Transverse colon (tissue), 4 donors: ENCODE measurements at regions not wholly inside any gene's neighbourhood (a gene's known extent, or its start where the extent isn't known, plus 50 kb on each side); places are given as distances from the start of the nearest gene placed in this dataset.

Experiments
- DNase-seq: peaks from one replicate; pipeline ENCODE4 v3.0.0-alpha.2; 2019
- H3K27ac ChIP-seq, 4 donors: fragments of 200-600 bp; sonication (generic); 2 replicates each; pipeline ENCODE4 v1.5.1; 2016 to 2018; ENCODE audit warnings: inconsistent platforms in 4 of 4
- H3K27me3 ChIP-seq: fragments of 200-600 bp; sonication (generic); 2 replicates; pipeline ENCODE4 v1.5.1; 2017; ENCODE audit warnings: inconsistent platforms
- H3K36me3 ChIP-seq, 4 donors: fragments of 200-600 bp; sonication (generic); 2 replicates each; pipeline ENCODE4 v1.5.1; 2017 to 2019; ENCODE audit warnings: inconsistent platforms in 4 of 4
- H3K4me1 ChIP-seq, 4 donors: fragments of 200-600 bp; sonication (generic); 2 replicates each; pipeline ENCODE4 v1.5.1; 2017 to 2020; ENCODE audit warnings: inconsistent platforms in 4 of 4
- H3K4me3 ChIP-seq, 4 donors: fragments of 200-600 bp; sonication (generic); 1 replicate in 1 of 4; 2 replicates in 3 of 4; pipeline versions ENCODE4 v1.5.1 to v1.6.1; 2017 to 2019; ENCODE audit warnings: inconsistent platforms in 4 of 4
- H3K9me3 ChIP-seq, 2 donors: fragments of 200-600 bp; sonication (generic); 2 replicates each; pipeline ENCODE4 v1.5.1; 2017 to 2019; ENCODE audit warnings: inconsistent platforms in 2 of 2
- EP300 ChIP-seq: sonication (generic); formaldehyde crosslinking; IDR thresholded peaks from one replicate; pipeline ENCODE4 v1.6.1; 2017; ENCODE audit warnings: antibody characterized with exemption, low read depth
- POLR2A ChIP-seq: fragments of 450-650 bp; IDR thresholded peaks from one replicate; pipeline ENCODE4 v1.6.1; 2016; ENCODE audit warnings: antibody characterized with exemption, mild to moderate bottlenecking, moderate library complexity
- POLR2AphosphoS5 ChIP-seq, 3 donors: sonication (generic); formaldehyde crosslinking; IDR thresholded peaks; one replicate each; pipeline ENCODE4 v1.6.1; 2016; ENCODE audit warnings: antibody characterized with exemption in 3 of 3
- WGBS, 2 donors: methylation state at CpG; one replicate each; pipeline ENCODE4 v1.1.5; 2018; ENCODE audit warnings: low coverage in 1 of 2; 5-methylcytosine and 5-hydroxymethylcytosine counted together
- in situ Hi-C, 4 donors: fragments of 200-750 bp; cut with MboI; loops; one replicate each; pipeline versions ENCODE4 v1.15.0 to v1.15.1; 2017; ENCODE audit warnings: low sequenced_read_pairs in 3 of 4, low pct_ligation_motif_present in 1 of 4, low pct_unique_long_range_greater_than_20kb in 1 of 4
- intact Hi-C: fragments of 100-400 bp; cut with DNase I; formaldehyde crosslinking; loops from one replicate; pipeline ENCODE4 v1.15.1; 2023; ENCODE audit warnings: low total_unique reads
- TF ChIP-seq, protein P1 (sequence below), 5 experiments: fragments of 200-600 bp in 3 of 5; fragments of 450-650 bp in 2 of 5; sonication (generic) in 3 of 5; IDR thresholded peaks; 1 replicate in 2 of 5; 2 replicates in 3 of 5; pipeline ENCODE4 v1.5.1; 2016 to 2017; ENCODE audit warnings: antibody characterized with exemption in 5 of 5, inconsistent platforms in 3 of 5, mild to moderate bottlenecking in 2 of 5, moderate library complexity in 1 of 5

DNA sequence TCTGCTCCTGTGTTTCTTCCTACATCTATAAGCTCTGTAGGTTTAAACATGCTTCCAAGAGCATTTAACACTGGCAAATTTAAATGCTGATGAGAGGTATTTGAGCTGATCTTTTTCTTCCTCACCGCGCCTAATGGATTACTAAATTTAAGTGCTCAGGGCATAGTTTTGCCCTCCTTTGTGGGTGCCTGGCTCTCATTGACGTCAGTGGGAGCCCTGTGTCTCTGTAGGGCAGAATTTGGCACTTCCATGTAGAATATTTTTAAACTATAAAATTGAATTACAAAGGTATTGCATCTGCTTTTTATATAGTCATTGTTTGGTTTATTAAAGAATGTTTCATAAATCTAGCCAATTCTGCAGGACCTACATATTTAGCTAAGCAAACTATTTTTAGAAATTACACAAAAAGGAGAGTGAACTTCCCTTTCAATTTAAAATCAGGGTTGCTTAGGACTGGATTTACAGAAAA lies 444.8 kb downstream of the AEBP2 start:
- Histone ChIP-seq H3K9me3 (no peaks in the 10 kb centered on the region), H3K27ac (peak overlapping the region; percentile 55 to 72 (median 68)), H3K36me3 (no peaks in the 10 kb centered on the region), H3K27me3 (no peaks in the 10 kb centered on the region), H3K4me1 (peaks cover 26 to 54% (median 38%) of the 10 kb centered on the region in 4 donors), H3K4me3 (no peak overlapping the region)
- in situ Hi-C loops, result no loop called here
- no peak for DNase-seq
- 52% methylated on average over 3 of the region's 3 CpGs; no CpG with 5 or more reads in 1 of the 2 donors for WGBS, 2 donors
- peak in 1 of 3 donors; percentile 13 for TF ChIP-seq POLR2AphosphoS5 (IDR thresholded peaks at IDR 0.05)
- no peak for TF ChIP-seq POLR2A
- intact Hi-C loops, result no loop called here

DNA sequence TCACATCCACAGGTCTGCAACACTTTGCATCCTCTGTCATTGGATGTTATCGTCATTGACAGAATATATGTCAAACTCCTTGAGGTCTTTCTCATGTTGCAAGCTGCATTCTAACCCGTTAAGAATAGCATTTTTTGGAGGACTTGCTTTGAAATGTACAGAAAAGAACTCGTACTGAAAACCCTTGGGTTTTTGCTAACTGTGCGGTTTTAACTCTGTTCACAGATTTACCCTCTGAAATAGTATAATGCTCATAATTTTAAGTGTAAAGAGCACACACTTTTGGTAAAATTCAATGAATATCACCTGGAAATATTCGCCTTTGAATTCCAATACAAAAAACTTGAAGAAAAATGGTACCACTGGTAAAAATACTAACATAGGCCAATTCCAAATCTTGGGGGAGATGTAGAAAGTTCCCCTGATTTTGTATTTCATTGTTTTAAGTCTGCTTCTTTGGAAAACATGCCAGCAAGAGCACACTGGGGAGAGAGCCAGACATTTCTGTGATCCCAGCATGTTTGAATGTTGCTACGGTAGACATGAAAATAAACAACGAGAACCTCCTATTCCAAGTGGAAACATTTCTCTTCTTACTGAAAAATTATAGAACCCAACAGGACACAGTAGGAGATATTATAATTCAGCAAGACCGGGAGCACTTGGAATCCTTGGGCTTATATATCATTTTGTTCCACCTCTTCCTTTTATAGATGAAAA lies 446.0 kb downstream of the AEBP2 start:
- no peaks in the 10 kb centered on the region for H3K36me3 ChIP-seq
- TF ChIP-seq POLR2A, result no peak
- TF ChIP-seq EP300, result no peak
- no peak for TF ChIP-seq POLR2AphosphoS5 (IDR thresholded peaks at IDR 0.05)
- TF ChIP-seq, protein P1, sequence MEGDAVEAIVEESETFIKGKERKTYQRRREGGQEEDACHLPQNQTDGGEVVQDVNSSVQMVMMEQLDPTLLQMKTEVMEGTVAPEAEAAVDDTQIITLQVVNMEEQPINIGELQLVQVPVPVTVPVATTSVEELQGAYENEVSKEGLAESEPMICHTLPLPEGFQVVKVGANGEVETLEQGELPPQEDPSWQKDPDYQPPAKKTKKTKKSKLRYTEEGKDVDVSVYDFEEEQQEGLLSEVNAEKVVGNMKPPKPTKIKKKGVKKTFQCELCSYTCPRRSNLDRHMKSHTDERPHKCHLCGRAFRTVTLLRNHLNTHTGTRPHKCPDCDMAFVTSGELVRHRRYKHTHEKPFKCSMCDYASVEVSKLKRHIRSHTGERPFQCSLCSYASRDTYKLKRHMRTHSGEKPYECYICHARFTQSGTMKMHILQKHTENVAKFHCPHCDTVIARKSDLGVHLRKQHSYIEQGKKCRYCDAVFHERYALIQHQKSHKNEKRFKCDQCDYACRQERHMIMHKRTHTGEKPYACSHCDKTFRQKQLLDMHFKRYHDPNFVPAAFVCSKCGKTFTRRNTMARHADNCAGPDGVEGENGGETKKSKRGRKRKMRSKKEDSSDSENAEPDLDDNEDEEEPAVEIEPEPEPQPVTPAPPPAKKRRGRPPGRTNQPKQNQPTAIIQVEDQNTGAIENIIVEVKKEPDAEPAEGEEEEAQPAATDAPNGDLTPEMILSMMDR (IDR thresholded peaks at IDR 0.05), result no peak
- no peaks in the 10 kb centered on the region for H3K27me3 ChIP-seq
- peaks cover 26 to 54% (median 38%) of the 10 kb centered on the region in 4 donors for H3K4me1 ChIP-seq
- intact Hi-C loops (no loop called here), in situ Hi-C loops (no loop called here)
- peak overlapping the region; percentile 36 to 72 (median 71) for H3K27ac ChIP-seq
- DNase-seq, result no peak
- no peaks in the 10 kb centered on the region for H3K9me3 ChIP-seq
- 65 to 70% methylated on average over 8 of the region's 8 CpGs for WGBS, 2 donors
- H3K4me3 ChIP-seq, result no peak overlapping the region

GRCh38 chr12:19886065-19886464 lies 446.8 kb downstream of the AEBP2 start:
- H3K4me1 ChIP-seq, result peaks cover 26 to 54% (median 38%) of the 10 kb centered on the region in 4 donors
- in situ Hi-C loops (no loop called here), intact Hi-C loops (no loop called here)
- no peak for DNase-seq
- H3K9me3 ChIP-seq, result no peaks in the 10 kb centered on the region
- H3K27ac ChIP-seq, result peak overlapping the region; percentile 36 to 72 (median 71)
- WGBS, 2 donors, result 37 to 42% methylated on average over 4 of the region's 4 CpGs
- TF ChIP-seq POLR2AphosphoS5 (IDR thresholded peaks at IDR 0.05) (no peak), POLR2A (no peak), EP300 (no peak)
- TF ChIP-seq, protein P1 (IDR thresholded peaks at IDR 0.05), result no peak
- H3K27me3 ChIP-seq, result no peaks in the 10 kb centered on the region
- H3K4me3 ChIP-seq, result no peak overlapping the region
- H3K36me3 ChIP-seq, result no peaks in the 10 kb centered on the region

GRCh38 chr12:19886639-19887064 lies 447.4 kb downstream of the AEBP2 start:
- H3K27me3 ChIP-seq, result no peaks in the 10 kb centered on the region
- peak overlapping the region in 3 of 4 donors; percentile 70 to 72 (median 72) for H3K27ac ChIP-seq
- 42 to 49% methylated on average over 5 of the region's 5 CpGs for WGBS, 2 donors
- intact Hi-C loops (no loop called here), in situ Hi-C loops (no loop called here)
- H3K36me3 ChIP-seq, result no peaks in the 10 kb centered on the region
- no peak for TF ChIP-seq EP300
- TF ChIP-seq POLR2AphosphoS5 (IDR thresholded peaks at IDR 0.05), result no peak
- no peak for TF ChIP-seq POLR2A
- TF ChIP-seq, protein P1 (IDR thresholded peaks at IDR 0.05), result no peak
- no peak for DNase-seq
- no peak overlapping the region for H3K4me3 ChIP-seq
- H3K9me3 ChIP-seq, result no peaks in the 10 kb centered on the region
- H3K4me1 ChIP-seq, result peaks cover 26 to 53% (median 38%) of the 10 kb centered on the region in 4 donors
